HG03095 (cell line): ENCODE measurements at regions not wholly inside any gene's neighbourhood (a gene's known extent, or its start where the extent isn't known, plus 50 kb on each side); places are given as distances from the start of the nearest gene placed in this dataset.
"Not testable (repeated sequence)": the region's sequence is repeated elsewhere in the genome, so short reads cannot be mapped to it uniquely, and the experiment has no call there.

Experiments used
- ATAC-seq: cut with Tn5 transposase; IDR thresholded peaks from one replicate; pipeline ENCODE4 v1.9.1; 2021; ENCODE audit warnings: moderate library complexity; ENCODE audit not compliant: unreplicated experiment

GRCh38 chr10:4399556-4399955 is 426.5 kb upstream of the AKR1E2 start:
- ATAC-seq, result no peak

DNA sequence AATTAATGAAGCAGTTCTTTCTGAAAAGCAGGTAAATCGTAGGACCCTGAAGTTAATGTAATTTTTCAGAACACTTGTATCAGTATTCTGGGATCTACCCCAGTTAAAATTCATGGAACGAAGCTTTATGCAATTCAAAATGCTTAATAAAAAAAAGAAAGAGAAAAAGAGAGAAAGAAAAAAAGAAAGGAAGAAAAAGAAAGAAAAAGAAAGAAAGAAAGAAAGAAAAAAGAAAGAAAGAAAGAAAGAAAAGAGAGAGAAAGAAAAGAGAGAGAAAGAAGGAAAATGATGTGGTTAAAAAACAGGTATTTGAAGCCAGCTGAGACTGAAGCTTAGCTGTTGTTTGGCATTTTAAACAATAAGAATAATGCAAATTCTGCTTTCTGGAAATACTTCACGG is 427.4 kb upstream of the AKR1E2 start:
- ATAC-seq, result no peak

DNA sequence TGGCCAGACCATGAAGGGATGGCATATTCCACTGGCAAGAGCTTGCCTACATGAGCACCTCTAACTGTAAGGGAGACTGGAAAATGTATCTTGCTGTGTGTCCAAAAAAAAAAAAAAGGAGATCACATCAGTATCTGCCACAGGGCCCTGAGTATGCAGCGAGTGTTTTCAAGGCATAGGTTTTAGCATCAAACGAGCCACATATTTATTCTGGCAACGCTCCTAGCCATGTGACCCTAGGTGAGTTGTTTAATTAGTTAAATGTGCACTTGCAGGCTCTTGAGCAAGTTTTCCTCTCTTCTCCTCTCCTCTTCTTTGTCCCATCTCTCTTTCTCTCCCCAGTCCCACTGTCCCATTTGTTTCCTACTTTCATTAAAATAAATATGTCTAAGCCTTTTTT is 428.7 kb upstream of the AKR1E2 start:
- ATAC-seq, result no peak

- no peak for ATAC-seq
Observed at GRCh38 chr10:4396401-4397283, 429.4 kb upstream of the AKR1E2 start.

GRCh38 chr10:4395731-4396130 is 430.3 kb upstream of the AKR1E2 start:
- no peak for ATAC-seq

- ATAC-seq, result not testable (repeated sequence)
Observed at GRCh38 chr10:4394455-4394854, 431.6 kb upstream of the AKR1E2 start.

DNA sequence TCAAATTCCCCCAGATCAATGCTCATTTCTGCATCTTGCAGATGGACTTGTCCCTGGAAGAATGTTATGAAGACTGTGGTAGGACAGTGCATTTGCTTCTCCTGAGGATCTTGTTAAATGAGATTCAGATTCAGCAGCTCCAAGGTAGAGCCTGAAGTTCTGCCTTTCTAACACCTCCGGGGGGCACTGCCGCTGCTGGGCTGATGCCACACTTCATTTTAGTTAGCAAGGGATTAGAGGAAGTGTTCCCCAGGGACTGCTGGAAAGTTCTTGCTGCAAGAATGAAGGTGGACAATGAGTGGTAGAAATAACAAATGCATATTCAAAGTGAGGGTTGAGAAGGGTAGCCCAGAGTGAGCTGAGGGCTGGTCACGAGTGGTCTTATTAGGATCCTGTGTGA is 434.3 kb upstream of the AKR1E2 start:
- ATAC-seq, result no peak

- no peak for ATAC-seq
Observed at GRCh38 chr10:4390219-4390618, 435.8 kb upstream of the AKR1E2 start.

GRCh38 chr10:4385231-4385870 is 440.7 kb upstream of the AKR1E2 start:
- no peak for ATAC-seq

DNA sequence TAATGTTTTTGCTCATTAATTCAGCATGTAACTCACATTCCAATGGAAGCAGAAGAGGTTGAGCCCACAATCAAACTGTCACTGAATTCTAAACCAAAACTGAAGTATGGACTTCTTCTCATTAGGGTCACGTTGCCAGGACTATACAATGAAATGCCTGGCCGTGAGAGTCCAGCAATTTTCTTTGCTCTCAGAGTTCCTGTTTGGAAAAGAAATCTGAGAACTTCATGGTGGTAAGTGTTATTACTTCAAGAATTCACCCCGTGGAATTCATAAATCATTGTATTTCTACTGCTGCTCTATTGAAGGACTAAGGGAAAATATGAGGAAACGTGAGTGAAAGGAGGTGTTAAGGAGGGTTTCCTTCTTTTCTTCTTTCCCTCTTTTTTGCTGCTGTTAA is 441.8 kb upstream of the AKR1E2 start:
- ATAC-seq, result no peak

- no peak for ATAC-seq
Observed at GRCh38 chr10:4383651-4384098, 442.3 kb upstream of the AKR1E2 start.

DNA sequence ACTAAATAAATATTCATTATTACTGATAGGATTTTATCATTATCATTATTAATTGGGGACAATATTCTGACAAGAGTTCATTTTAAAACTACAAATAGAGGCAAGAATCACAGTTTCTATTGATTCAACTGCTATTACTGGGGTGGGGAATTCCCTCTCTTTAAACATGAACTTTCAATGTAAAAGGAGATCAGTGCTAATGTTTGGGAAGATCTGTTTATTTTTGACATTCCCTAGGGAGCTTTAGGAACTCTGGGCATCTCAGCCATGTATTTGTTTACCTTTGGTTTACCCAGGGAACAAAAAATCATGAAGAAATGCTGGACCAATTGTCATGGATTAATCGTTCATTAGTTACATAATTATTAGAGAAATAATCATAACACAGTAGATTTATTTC is 443.2 kb upstream of the AKR1E2 start:
- no peak for ATAC-seq

GRCh38 chr10:4373612-4374011 is 452.4 kb upstream of the AKR1E2 start:
- ATAC-seq, result no peak

DNA sequence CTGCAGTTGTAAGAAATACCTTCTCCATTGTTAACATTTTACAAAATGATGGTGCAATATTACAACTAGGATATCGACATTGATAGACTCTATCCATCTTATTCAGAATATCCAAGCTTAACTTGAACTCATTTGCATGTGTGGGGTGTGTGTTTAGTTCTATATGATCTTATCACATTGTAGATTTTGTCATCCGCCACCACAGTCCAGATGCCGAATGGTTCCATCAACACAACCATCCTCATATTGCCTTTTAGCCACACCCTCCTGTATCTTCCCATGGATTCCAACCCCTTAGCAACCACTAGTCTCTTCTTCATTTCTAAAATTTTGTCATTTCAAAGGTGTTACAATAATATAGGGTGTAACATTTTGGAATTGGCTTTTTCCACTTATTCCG is 452.9 kb upstream of the AKR1E2 start:
- ATAC-seq, result no peak

- no peak for ATAC-seq
Observed at GRCh38 chr10:4372601-4373000, 453.4 kb upstream of the AKR1E2 start.

DNA sequence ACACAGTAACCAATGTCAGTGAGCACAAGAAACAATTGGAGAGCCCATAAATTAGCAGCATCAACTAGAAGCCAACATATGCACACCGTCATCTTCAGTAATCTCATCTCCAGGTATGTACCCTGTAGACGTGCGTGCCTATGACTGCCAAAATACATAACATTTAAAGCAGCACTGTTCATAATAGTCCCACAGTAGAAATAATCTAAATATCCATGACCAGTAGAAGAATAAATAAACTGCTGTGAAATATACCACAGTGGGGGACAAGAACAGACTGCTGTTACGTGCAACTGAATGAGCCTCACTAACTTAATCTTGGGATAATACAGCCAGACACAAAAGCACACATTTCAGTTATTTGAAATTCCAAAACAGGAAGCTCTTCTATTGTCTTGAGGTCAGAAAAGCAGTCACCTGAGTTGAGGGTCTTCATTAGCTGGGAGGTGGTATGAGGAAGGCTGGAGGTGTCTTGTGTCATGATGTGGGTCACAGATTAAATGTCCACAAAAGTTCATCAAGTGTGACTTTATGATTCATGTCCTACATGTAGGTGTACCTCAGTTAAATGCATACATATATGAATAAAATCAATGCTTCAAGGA is 454.2 kb upstream of the AKR1E2 start:
- ATAC-seq, result no peak

DNA sequence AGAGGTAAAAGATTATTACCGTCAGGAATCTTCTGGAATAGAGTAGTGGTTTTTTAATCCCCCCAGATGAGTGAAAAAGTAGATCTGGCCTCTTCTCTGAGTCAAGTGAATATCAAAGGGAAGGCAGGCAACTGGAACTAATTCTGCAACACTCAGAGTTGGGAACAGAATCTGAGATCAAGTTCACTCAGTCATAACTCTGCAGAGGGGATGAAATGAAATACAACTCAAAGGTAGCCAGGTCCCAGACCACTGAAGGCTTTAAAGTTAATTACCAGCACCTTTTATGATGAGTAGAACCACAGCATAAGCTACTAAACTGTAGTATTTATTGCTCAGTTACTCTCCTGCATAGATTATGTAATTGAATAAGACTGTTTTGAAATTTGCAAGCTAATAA is 455.6 kb upstream of the AKR1E2 start:
- ATAC-seq, result no peak

DNA sequence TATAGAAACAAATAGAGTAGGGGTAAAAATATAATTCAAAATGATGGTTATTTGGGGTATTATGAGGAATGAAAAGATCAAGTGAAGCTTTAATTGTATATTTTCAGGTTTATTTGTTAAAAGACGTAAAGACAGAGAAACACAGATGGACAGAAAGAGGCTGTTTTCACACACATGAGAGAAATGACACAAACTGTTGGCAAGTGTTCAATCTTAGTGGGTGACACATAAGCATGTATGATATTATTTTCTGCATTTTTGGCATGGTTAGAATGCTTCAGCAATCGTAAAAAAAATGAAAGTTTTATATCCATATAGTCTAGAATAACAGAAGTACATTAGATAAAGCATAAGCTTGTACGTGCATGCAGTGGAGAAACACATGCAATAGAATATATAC is 464.4 kb upstream of the AKR1E2 start:
- ATAC-seq, result no peak

GRCh38 chr10:4359003-4359402 is 467.0 kb upstream of the AKR1E2 start:
- no peak for ATAC-seq

DNA sequence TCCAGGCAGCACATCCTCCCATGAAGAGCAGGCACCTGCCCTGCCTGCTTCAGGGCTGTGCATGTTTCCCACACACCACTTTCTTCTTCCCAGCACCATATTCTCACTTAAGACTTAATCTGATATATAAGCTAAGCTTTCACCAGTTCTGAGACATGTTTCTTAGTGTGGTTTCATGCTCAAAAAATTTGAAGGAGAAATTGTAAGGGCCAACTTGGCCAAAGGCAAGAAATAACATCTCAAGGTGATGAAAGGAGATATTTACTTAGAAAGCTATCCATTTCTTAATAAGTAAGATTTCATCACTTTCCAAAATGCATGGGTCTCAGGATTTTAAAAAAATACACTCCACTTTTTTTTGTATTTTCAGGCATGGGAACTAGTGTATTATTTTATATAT is 468.1 kb upstream of the AKR1E2 start:
- no peak for ATAC-seq

DNA sequence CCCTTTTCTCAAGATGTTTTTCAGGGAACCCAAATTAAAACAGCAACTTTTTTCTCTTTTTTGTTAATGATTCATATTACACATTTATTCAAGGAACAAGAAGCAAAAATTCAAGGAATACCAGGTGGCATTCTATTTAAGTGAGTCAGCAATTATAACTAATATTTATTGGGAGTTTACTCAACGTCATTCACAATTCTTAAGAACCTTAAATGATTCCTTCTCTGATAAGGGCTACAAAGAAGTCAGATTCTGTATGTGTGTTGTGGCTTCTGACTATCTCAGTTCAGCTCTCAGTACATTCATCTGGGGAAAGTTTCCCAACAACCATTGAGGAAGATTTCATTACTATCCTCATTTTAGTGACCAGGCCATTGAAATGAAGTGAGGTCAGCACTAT is 470.7 kb upstream of the AKR1E2 start:
- no peak for ATAC-seq

DNA sequence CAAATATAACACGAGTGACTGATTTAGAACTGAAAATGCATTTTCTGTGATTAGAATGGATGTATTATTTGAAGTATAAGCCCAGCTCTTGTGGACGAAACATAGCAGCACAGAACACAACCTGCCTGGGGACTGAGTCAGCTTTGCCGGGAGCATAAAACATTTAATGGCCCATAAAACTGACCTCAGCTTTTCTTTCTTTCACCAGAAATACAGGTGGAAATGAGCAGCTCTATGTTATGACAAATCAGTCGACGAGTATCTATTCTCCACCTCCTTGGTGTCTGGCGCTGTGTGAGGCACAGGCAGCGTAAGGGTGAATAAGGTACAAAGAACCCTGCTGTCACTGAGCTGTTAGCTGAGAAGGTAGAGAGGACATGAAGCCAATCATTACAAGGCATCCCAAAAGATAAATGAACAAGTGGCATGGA is 471.6 kb upstream of the AKR1E2 start:
- no peak for ATAC-seq
